ENCODE measurements at regions not wholly inside any gene's neighbourhood (a gene's known extent, or its start where the extent isn't known, plus 50 kb on each side); places are given as distances from the start of the nearest gene placed in this dataset.

GRCh38 chr7:3164380-3164792 is 120.7 kb upstream of the CARD11 start:
- TF ChIP-seq CTCF (IDR thresholded peaks at IDR 0.05) (no peak), POLR2A (IDR thresholded peaks at IDR 0.05) (no peak)
